ENCODE measurements at regions not wholly inside any gene's neighbourhood (a gene's known extent, or its start where the extent isn't known, plus 50 kb on each side); places are given as distances from the start of the nearest gene placed in this dataset.

DNA sequence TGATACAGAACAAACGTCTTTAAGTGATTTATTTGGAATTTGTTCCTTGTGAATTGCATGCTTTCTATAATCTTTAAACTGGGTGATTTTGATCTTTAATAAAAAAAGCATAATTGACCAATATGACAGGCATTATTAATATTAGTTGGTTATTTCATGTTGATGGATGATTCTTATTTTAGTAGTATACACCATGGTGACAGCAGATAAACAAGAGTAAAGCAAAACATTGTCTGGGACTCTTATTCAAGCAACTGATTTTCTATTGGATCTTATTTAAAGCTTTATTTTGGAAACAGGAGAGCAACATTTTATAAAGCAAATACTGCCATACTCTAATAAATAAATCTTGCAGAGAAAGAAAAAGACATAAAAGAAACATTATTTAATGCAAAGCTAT is 591.4 kb upstream of the GNPDA2 start:
- TF ChIP-seq CTCF (IDR thresholded peaks at IDR 0.05; ENCODE audit: low read depth, low read length, missing input control) (no peak), SP1 (IDR thresholded peaks at IDR 0.05) (no peak)
- TF ChIP-seq, protein P1, sequence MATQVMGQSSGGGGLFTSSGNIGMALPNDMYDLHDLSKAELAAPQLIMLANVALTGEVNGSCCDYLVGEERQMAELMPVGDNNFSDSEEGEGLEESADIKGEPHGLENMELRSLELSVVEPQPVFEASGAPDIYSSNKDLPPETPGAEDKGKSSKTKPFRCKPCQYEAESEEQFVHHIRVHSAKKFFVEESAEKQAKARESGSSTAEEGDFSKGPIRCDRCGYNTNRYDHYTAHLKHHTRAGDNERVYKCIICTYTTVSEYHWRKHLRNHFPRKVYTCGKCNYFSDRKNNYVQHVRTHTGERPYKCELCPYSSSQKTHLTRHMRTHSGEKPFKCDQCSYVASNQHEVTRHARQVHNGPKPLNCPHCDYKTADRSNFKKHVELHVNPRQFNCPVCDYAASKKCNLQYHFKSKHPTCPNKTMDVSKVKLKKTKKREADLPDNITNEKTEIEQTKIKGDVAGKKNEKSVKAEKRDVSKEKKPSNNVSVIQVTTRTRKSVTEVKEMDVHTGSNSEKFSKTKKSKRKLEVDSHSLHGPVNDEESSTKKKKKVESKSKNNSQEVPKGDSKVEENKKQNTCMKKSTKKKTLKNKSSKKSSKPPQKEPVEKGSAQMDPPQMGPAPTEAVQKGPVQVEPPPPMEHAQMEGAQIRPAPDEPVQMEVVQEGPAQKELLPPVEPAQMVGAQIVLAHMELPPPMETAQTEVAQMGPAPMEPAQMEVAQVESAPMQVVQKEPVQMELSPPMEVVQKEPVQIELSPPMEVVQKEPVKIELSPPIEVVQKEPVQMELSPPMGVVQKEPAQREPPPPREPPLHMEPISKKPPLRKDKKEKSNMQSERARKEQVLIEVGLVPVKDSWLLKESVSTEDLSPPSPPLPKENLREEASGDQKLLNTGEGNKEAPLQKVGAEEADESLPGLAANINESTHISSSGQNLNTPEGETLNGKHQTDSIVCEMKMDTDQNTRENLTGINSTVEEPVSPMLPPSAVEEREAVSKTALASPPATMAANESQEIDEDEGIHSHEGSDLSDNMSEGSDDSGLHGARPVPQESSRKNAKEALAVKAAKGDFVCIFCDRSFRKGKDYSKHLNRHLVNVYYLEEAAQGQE (IDR thresholded peaks at IDR 0.05): no peak

Measured in liver (tissue), 3 donors.